GM21825 (cell line): ENCODE measurements at regions not wholly inside any gene's neighbourhood (a gene's known extent, or its start where the extent isn't known, plus 50 kb on each side); places are given as distances from the start of the nearest gene placed in this dataset.

Experiments used
- ATAC-seq: cut with Tn5 transposase; IDR thresholded peaks from one replicate; pipeline ENCODE4 v1.9.1; 2021; ENCODE audit warnings: mild to moderate bottlenecking, moderate library complexity; ENCODE audit not compliant: unreplicated experiment

- no peak for ATAC-seq
These were observed 79.1 kb upstream of the SDK2 start for GRCh38 chr17:73723317-73723716.

GRCh38 chr17:73724341-73724740, 80.1 kb upstream of the SDK2 start:
- ATAC-seq, result no peak

- no peak for ATAC-seq
These were observed 80.7 kb upstream of the SDK2 start for GRCh38 chr17:73724990-73725389.

- ATAC-seq, result no peak
These were observed 81.7 kb upstream of the SDK2 start for GRCh38 chr17:73725794-73726515.

GRCh38 chr17:73727941-73728340, 83.7 kb upstream of the SDK2 start:
- no peak for ATAC-seq

- no peak for ATAC-seq
These were observed 84.9 kb upstream of the SDK2 start for GRCh38 chr17:73729101-73729500.

- no peak for ATAC-seq
These were observed 87.5 kb upstream of the SDK2 start for GRCh38 chr17:73731733-73732132.

GRCh38 chr17:73733517-73733916, 89.3 kb upstream of the SDK2 start:
- no peak for ATAC-seq

- ATAC-seq, result no peak
These were observed 91.0 kb upstream of the SDK2 start for GRCh38 chr17:73735245-73735644.

GRCh38 chr17:73738751-73739575, 94.7 kb upstream of the SDK2 start:
- no peak for ATAC-seq

- no peak for ATAC-seq
These were observed 96.1 kb upstream of the SDK2 start for GRCh38 chr17:73740370-73740769.

- ATAC-seq, result no peak
These were observed 98.7 kb upstream of the SDK2 start for GRCh38 chr17:73742948-73743381.

- no peak for ATAC-seq
These were observed 99.4 kb upstream of the SDK2 start for GRCh38 chr17:73743518-73744201.

GRCh38 chr17:73744411-73744810, 100.2 kb upstream of the SDK2 start:
- no peak for ATAC-seq

GRCh38 chr17:73746314-73747073, 102.2 kb upstream of the SDK2 start:
- no peak for ATAC-seq

GRCh38 chr17:73747221-73748002, 103.2 kb upstream of the SDK2 start:
- ATAC-seq, result no peak

GRCh38 chr17:73748508-73748907, 104.3 kb upstream of the SDK2 start:
- no peak for ATAC-seq

GRCh38 chr17:73749337-73749823, 105.1 kb upstream of the SDK2 start:
- no peak for ATAC-seq

GRCh38 chr17:73749928-73750605, 105.8 kb upstream of the SDK2 start:
- ATAC-seq, result no peak
